SK-N-SH (cell line): ENCODE measurements at regions not wholly inside any gene's neighbourhood (a gene's known extent, or its start where the extent isn't known, plus 50 kb on each side); places are given as distances from the start of the nearest gene placed in this dataset.

Experiments used
- CTCF ChIA-PET: fragments of 300-600, 350-600 bp; formaldehyde crosslinking; extraction: SDS; loops from one replicate; lab custom pipeline; 2021; lab: Yijun Ruan, JAX
- POLR2A ChIA-PET: fragments of 350-600 bp; sonication (Branson Sonifier 250); formaldehyde crosslinking; extraction: SDS; loops from one replicate; lab custom pipeline; 2020; ENCODE audit warnings: antibody characterized with exemption, inconsistent platforms; lab: Yijun Ruan, JAX
- DNase-seq: peaks from one replicate; pipeline ENCODE4 v3.0.0; 2012
- H2AFZ ChIP-seq: fragments of 200-600 bp; sonication (generic); 2 replicates; pipeline ENCODE4 v1.8.1; 2016; ENCODE audit warnings: antibody characterized with exemption, mild to moderate bottlenecking, low read depth
- H3F3A ChIP-seq: fragments of 200-600 bp; sonication (generic); replicated peaks from 2 replicates; pipeline ENCODE3; 2016; ENCODE audit warnings: antibody characterized with exemption, mild to moderate bottlenecking; ENCODE audit not compliant: insufficient read depth
- H3K27ac ChIP-seq, 2 experiments: fragments of 200-500 bp in 1 of 2; fragments of 200-600 bp in 1 of 2; sonication (Bioruptor generic) in 1 of 2; sonication (generic), shearing (Covaris generic) in 1 of 2; 2 replicates each; pipeline versions ENCODE4 v1.5.1 to v1.6.1; 2014 to 2016; ENCODE audit warnings: low read depth in 2 of 2, inconsistent platforms in 1 of 2, low read length in 1 of 2, mild to moderate bottlenecking in 1 of 2, mixed read lengths in 1 of 2
- H3K27me3 ChIP-seq: fragments of 200-600 bp; sonication (generic), shearing (Covaris generic); 2 replicates; pipeline ENCODE4 v1.6.1; 2016; ENCODE audit warnings: mixed run types; ENCODE audit not compliant: insufficient read depth
- H3K36me3 ChIP-seq, 2 experiments: fragments of 200-500 bp in 1 of 2; fragments of 200-600 bp in 1 of 2; sonication (Bioruptor generic) in 1 of 2; sonication (generic) in 1 of 2; replicated peaks in 1 of 2; 2 replicates each; pipeline versions ENCODE3 to v1.5.1; 2014 to 2016; ENCODE audit warnings: low read length in 1 of 2, mild to moderate bottlenecking in 1 of 2; ENCODE audit not compliant: insufficient read depth in 2 of 2, control insufficient read depth in 1 of 2
- H3K4me1 ChIP-seq, 2 experiments: fragments of 200-500 bp in 1 of 2; fragments of 200-600 bp in 1 of 2; sonication (Bioruptor generic) in 1 of 2; sonication (generic), shearing (Covaris generic) in 1 of 2; 2 replicates each; pipeline versions ENCODE4 v1.5.1 to v1.6.1; 2014 to 2016; ENCODE audit warnings: low read depth in 1 of 2, low read length in 1 of 2, mixed run types in 1 of 2; ENCODE audit not compliant: insufficient read depth in 2 of 2, control insufficient read depth in 1 of 2
- H3K4me2 ChIP-seq: fragments of 200-600 bp; sonication (generic), shearing (Covaris generic); 2 replicates; pipeline ENCODE4 v1.6.1; 2017; ENCODE audit warnings: mixed run types
- H3K4me3 ChIP-seq, 2 experiments: fragments of 200-500 bp in 1 of 2; fragments of 200-600 bp in 1 of 2; sonication (Bioruptor generic) in 1 of 2; sonication (generic), shearing (Covaris generic) in 1 of 2; 2 replicates each; pipeline versions ENCODE4 v1.5.1 to v1.8.1; 2014 to 2016; ENCODE audit warnings: low read depth in 2 of 2, inconsistent platforms in 1 of 2, low read length in 1 of 2, mild to moderate bottlenecking in 1 of 2, mixed read lengths in 1 of 2, moderate library complexity in 1 of 2
- H3K79me2 ChIP-seq: fragments of 200-600 bp; sonication (generic); 2 replicates; pipeline ENCODE4 v1.8.1; 2017; ENCODE audit warnings: mild to moderate bottlenecking; ENCODE audit not compliant: insufficient read depth
- H3K9ac ChIP-seq: fragments of 200-600 bp; sonication (generic); 2 replicates; pipeline ENCODE4 v1.6.1; 2017; ENCODE audit warnings: mixed run types
- H3K9me2 ChIP-seq: fragments of 200-600 bp; sonication (generic); 2 replicates; pipeline ENCODE4 v1.6.1; 2017; ENCODE audit warnings: mixed run types
- H3K9me3 ChIP-seq: fragments of 200-600 bp; sonication (generic); 2 replicates; pipeline ENCODE4 v1.6.1; 2017; ENCODE audit warnings: mixed run types, mild to moderate bottlenecking, moderate library complexity
- H4K20me1 ChIP-seq: fragments of 200-600 bp; sonication (generic); 2 replicates; pipeline ENCODE4 v1.6.1; 2017; ENCODE audit warnings: mild to moderate bottlenecking, mixed run types; ENCODE audit not compliant: insufficient read depth
- CHD2 ChIP-seq: fragments of 150-350 bp; IDR thresholded peaks from 2 replicates; pipeline ENCODE4 v1.6.1; 2018; ENCODE audit warnings: low read length; ENCODE audit not compliant: partially characterized antibody
- EP300 ChIP-seq, 2 experiments: IDR thresholded peaks; 2 replicates each; pipeline versions ENCODE4 v1.4.0 to v1.6.1; 2012; ENCODE audit warnings: borderline replicate concordance in 1 of 2, low read depth in 1 of 2, low read length in 1 of 2
- EZH2phosphoT487 ChIP-seq: fragments of 200-600 bp; sonication (generic); IDR thresholded peaks from 2 replicates; pipeline ENCODE4 v1.6.1; 2017; ENCODE audit warnings: low read depth, mixed run types, mild to moderate bottlenecking, antibody characterized with exemption, moderate library complexity, borderline replicate concordance
- GABPA ChIP-seq: IDR thresholded peaks from 2 replicates; pipeline ENCODE4 v1.4.0; 2012; ENCODE audit warnings: low read depth, mild to moderate bottlenecking
- GATA2 ChIP-seq: sonication (generic); formaldehyde crosslinking; IDR thresholded peaks from 2 replicates; pipeline ENCODE4 v1.5.0; 2020; ENCODE audit warnings: mild to moderate bottlenecking, missing genetic modification reagents
- JUND ChIP-seq: IDR thresholded peaks from 2 replicates; pipeline ENCODE4 v1.4.0; 2012
- MXI1 ChIP-seq: IDR thresholded peaks from 2 replicates; pipeline ENCODE4 v1.6.1; 2012; ENCODE audit warnings: mild to moderate bottlenecking, low read depth, low read length, improper control_type of control experiment
- NFIC ChIP-seq: IDR thresholded peaks from 2 replicates; pipeline ENCODE4 v1.4.0; 2012; ENCODE audit warnings: borderline replicate concordance
- PBX3 ChIP-seq: IDR thresholded peaks from 2 replicates; pipeline ENCODE4; 2012
- POLR2AphosphoS5 ChIP-seq: IDR thresholded peaks from 2 replicates; pipeline ENCODE4 v1.6.1; 2012; ENCODE audit warnings: low read depth, low read length
- REST ChIP-seq: IDR thresholded peaks from 2 replicates; pipeline ENCODE4 v1.6.1; 2012; ENCODE audit warnings: mild to moderate bottlenecking, low read depth, low read length, moderate library complexity
- RXRA ChIP-seq: IDR thresholded peaks from 2 replicates; pipeline ENCODE4 v1.4.0; 2012; ENCODE audit warnings: low read depth, mild to moderate bottlenecking, borderline replicate concordance
- TEAD4 ChIP-seq: IDR thresholded peaks from 2 replicates; pipeline ENCODE4 v1.4.0; 2012; ENCODE audit warnings: mild to moderate bottlenecking, borderline replicate concordance; ENCODE audit not compliant: insufficient read depth
- WGBS: methylation state at CpG from one replicate; pipeline ENCODE4 v1.1.6; 2017; ENCODE audit warnings: low lambda C conversion rate; 5-methylcytosine and 5-hydroxymethylcytosine counted together

GRCh38 chr2:47276061-47276460, 93.0 kb upstream of the EPCAM start:
- H3K9me3 ChIP-seq, result no peaks in the 10 kb centered on the region
- ChIA-PET CTCF (interaction anchor here (1.5 to 3.1 kb wide), 2 partner anchors 15 to 47 kb away, joined by 3 to 22 read pairs; no protein-coding TSS in a partner anchor), POLR2A (no interaction called here)
- no peaks in the 10 kb centered on the region for H3K36me3 ChIP-seq
- H3F3A ChIP-seq, result peaks cover 17% of the 10 kb centered on the region
- H3K4me3 ChIP-seq, result no peak overlapping the region
- no peaks in the 10 kb centered on the region for H3K9me2 ChIP-seq
- H3K4me1 ChIP-seq, result peaks cover 12 to 24% of the 10 kb centered on the region in 2 experiments; a peak in 2 of 4 replicates
- no peak overlapping the region for H3K4me2 ChIP-seq
- no peaks in the 10 kb centered on the region for H4K20me1 ChIP-seq
- H3K27ac ChIP-seq, result no peak overlapping the region
- WGBS, result 78% methylated on average over 3 of the region's 3 CpGs
- H3K79me2 ChIP-seq, result no peaks in the 10 kb centered on the region; the same call in 1 of the 2 replicates
- no peak for DNase-seq
- H3K27me3 ChIP-seq, result no peaks in the 10 kb centered on the region
- TF ChIP-seq GABPA (no peak), CHD2 (no peak), TEAD4 (no peak), NFIC (no peak), RXRA (no peak), PBX3 (no peak), REST (no peak), GATA2 (no peak), JUND (no peak), EZH2phosphoT487 (no peak), EP300 (IDR thresholded peaks at IDR 0.05; ENCODE audit: borderline replicate concordance in 1 of 2, low read depth in 1 of 2, low read length in 1 of 2) (no peak), MXI1 (no peak), POLR2AphosphoS5 (no peak)
- no peak overlapping the region for H2AFZ ChIP-seq
- H3K9ac ChIP-seq, result no peak overlapping the region
